ENCODE measurements at regions not wholly inside any gene's neighbourhood (a gene's known extent, or its start where the extent isn't known, plus 50 kb on each side); places are given as distances from the start of the nearest gene placed in this dataset.

GRCh38 chr14:98112194-98112780, 1159.7 kb downstream of the BCL11B start:
- in situ Hi-C loops (cut with MboI; ENCODE audit: low sequenced_read_pairs, unreplicated experiment): no loop called here
- TF ChIP-seq CTCF (IDR thresholded peaks at IDR 0.05; ENCODE audit: borderline replicate concordance, control extremely low read depth, extremely low read depth, insufficient read depth, missing control alignments): no peak
- DNase-seq (ENCODE audit: low spot score): no peak

GRCh38 chr14:98114122-98114895, 1157.7 kb downstream of the BCL11B start:
- no peak for TF ChIP-seq CTCF (IDR thresholded peaks at IDR 0.05; ENCODE audit: borderline replicate concordance, control extremely low read depth, extremely low read depth, insufficient read depth, missing control alignments)
- no peak for DNase-seq (ENCODE audit: low spot score)
- in situ Hi-C loops (cut with MboI; ENCODE audit: low sequenced_read_pairs, unreplicated experiment): no loop called here

GRCh38 chr14:98114946-98115345, 1157.1 kb downstream of the BCL11B start:
- in situ Hi-C loops (cut with MboI; ENCODE audit: low sequenced_read_pairs, unreplicated experiment): no loop called here
- no peak for TF ChIP-seq CTCF (IDR thresholded peaks at IDR 0.05; ENCODE audit: borderline replicate concordance, control extremely low read depth, extremely low read depth, insufficient read depth, missing control alignments)
- DNase-seq (ENCODE audit: low spot score): no peak

- TF ChIP-seq CTCF (IDR thresholded peaks at IDR 0.05; ENCODE audit: borderline replicate concordance, control extremely low read depth, extremely low read depth, insufficient read depth, missing control alignments): no peak
- DNase-seq (ENCODE audit: low spot score): no peak
- in situ Hi-C loops (cut with MboI; ENCODE audit: low sequenced_read_pairs, unreplicated experiment): no loop called here
Observed at GRCh38 chr14:98118749-98119148, 1153.2 kb downstream of the BCL11B start.

GRCh38 chr14:98119739-98120138, 1152.3 kb downstream of the BCL11B start:
- no peak for DNase-seq (ENCODE audit: low spot score)
- in situ Hi-C loops (cut with MboI; ENCODE audit: low sequenced_read_pairs, unreplicated experiment): no loop called here
- no peak for TF ChIP-seq CTCF (IDR thresholded peaks at IDR 0.05; ENCODE audit: borderline replicate concordance, control extremely low read depth, extremely low read depth, insufficient read depth, missing control alignments)

- in situ Hi-C loops (cut with MboI; ENCODE audit: low sequenced_read_pairs, unreplicated experiment): no loop called here
- DNase-seq (ENCODE audit: low spot score): no peak
- TF ChIP-seq CTCF (IDR thresholded peaks at IDR 0.05; ENCODE audit: borderline replicate concordance, control extremely low read depth, extremely low read depth, insufficient read depth, missing control alignments): no peak
Observed at GRCh38 chr14:98120831-98121464, 1151.0 kb downstream of the BCL11B start.
